T-cell (primary cell): ENCODE measurements at regions not wholly inside any gene's neighbourhood (a gene's known extent, or its start where the extent isn't known, plus 50 kb on each side); places are given as distances from the start of the nearest gene placed in this dataset.
"Not testable (repeated sequence)": the region's sequence is repeated elsewhere in the genome, so short reads cannot be mapped to it uniquely, and the experiment has no call there.

Experiments
- ATAC-seq, 4 experiments: fragments of 200-7000 bp in 3 of 4; fragments of 150-1000 bp in 1 of 4; cut with Tn5 transposase; replicated peaks in 1 of 4; 1 replicate in 3 of 4; 2 replicates in 1 of 4; pipeline ENCODE4 v1.10.0; 2021; ENCODE audit warnings: moderate library complexity in 3 of 4, mild to moderate bottlenecking in 2 of 4, moderate number of reproducible peaks in 1 of 4
- CTCF ChIA-PET, 2 donors: fragments of 300-600 bp; sonication (Branson Sonifier 250); formaldehyde crosslinking; loops; one replicate each; lab custom pipeline; 2022; ENCODE audit warnings: antibody characterized with exemption in 2 of 2; lab: Charles Lee
- POLR2A ChIA-PET, 2 donors: fragments of 300-600 bp; sonication (Branson Sonifier 250); formaldehyde crosslinking; loops; one replicate each; lab custom pipeline; 2022; ENCODE audit warnings: antibody characterized with exemption in 2 of 2; lab: Charles Lee
- DNase-seq, 35 experiments: peaks; one replicate each; pipeline versions ENCODE4 v3.0.0 to v3.0.0-alpha.2; 2013 to 2023
- H3K27ac ChIP-seq: one replicate; pipeline ENCODE4 v1.5.1; 2013; ENCODE audit warnings: low read length
- H3K27me3 ChIP-seq, 2 experiments: replicated peaks in 1 of 2; 1 replicate in 1 of 2; 2 replicates in 1 of 2; pipeline versions ENCODE4 v1.6.1 to v1.7.0; 2013; ENCODE audit warnings: low read length in 1 of 2, mixed read lengths in 1 of 2; ENCODE audit not compliant: control insufficient read depth in 2 of 2, insufficient read depth in 2 of 2; ENCODE audit errors: extremely low read depth in 1 of 2
- H3K36me3 ChIP-seq, 2 donors: 1 replicate in 1 of 2; 2 replicates in 1 of 2; pipeline versions ENCODE4 v1.6.1 to v1.7.0; 2013; ENCODE audit warnings: low read length in 1 of 2; ENCODE audit not compliant: control insufficient read depth in 2 of 2, insufficient read depth in 1 of 2; ENCODE audit errors: extremely low read depth in 1 of 2
- H3K4me1 ChIP-seq, 2 experiments: 1 replicate in 1 of 2; 2 replicates in 1 of 2; pipeline versions ENCODE4 v1.6.1 to v1.7.0; 2013; ENCODE audit warnings: low read length in 2 of 2, mixed read lengths in 1 of 2; ENCODE audit not compliant: insufficient read depth in 2 of 2, control insufficient read depth in 1 of 2; ENCODE audit errors: extremely low read depth in 1 of 2
- H3K4me3 ChIP-seq, 2 donors: 1 replicate in 1 of 2; 2 replicates in 1 of 2; pipeline versions ENCODE4 v1.5.1 to v1.7.0; 2013; ENCODE audit warnings: mild to moderate bottlenecking in 2 of 2, low read length in 1 of 2, moderate library complexity in 1 of 2; ENCODE audit not compliant: control insufficient read depth in 1 of 2; ENCODE audit errors: extremely low read depth in 1 of 2
- H3K9me3 ChIP-seq: 2 replicates; pipeline ENCODE4 v1.7.0; 2013
- H3K27ac Mint-ChIP-seq, 2 donors: one replicate each; pipeline ENCODE4 v1.8.0; 2020 to 2021; ENCODE audit warnings: mild to moderate bottlenecking in 2 of 2, mixed read lengths in 2 of 2
- H3K27me3 Mint-ChIP-seq, 2 donors: one replicate each; pipeline ENCODE4 v1.8.0; 2021 to 2022; ENCODE audit warnings: mixed read lengths in 2 of 2
- H3K36me3 Mint-ChIP-seq: one replicate; pipeline ENCODE4 v1.8.0; 2021; ENCODE audit warnings: mixed read lengths
- H3K4me1 Mint-ChIP-seq, 3 donors: one replicate each; pipeline ENCODE4 v1.8.0; 2020 to 2022; ENCODE audit warnings: mixed read lengths in 3 of 3, mild to moderate bottlenecking in 1 of 3
- H3K4me3 Mint-ChIP-seq, 3 donors: one replicate each; pipeline ENCODE4 v1.8.0; 2020 to 2022; ENCODE audit warnings: mild to moderate bottlenecking in 3 of 3, mixed read lengths in 3 of 3, moderate library complexity in 3 of 3
- H3K9me3 Mint-ChIP-seq, 3 donors: one replicate each; pipeline ENCODE4 v1.8.0; 2020 to 2022; ENCODE audit warnings: mixed read lengths in 3 of 3
- WGBS: methylation state at CpG from one replicate; pipeline ENCODE4 v1.1.5; 2013; ENCODE audit warnings: missing lambda C conversion rate; ENCODE audit not compliant: insufficient coverage; 5-methylcytosine and 5-hydroxymethylcytosine counted together

DNA sequence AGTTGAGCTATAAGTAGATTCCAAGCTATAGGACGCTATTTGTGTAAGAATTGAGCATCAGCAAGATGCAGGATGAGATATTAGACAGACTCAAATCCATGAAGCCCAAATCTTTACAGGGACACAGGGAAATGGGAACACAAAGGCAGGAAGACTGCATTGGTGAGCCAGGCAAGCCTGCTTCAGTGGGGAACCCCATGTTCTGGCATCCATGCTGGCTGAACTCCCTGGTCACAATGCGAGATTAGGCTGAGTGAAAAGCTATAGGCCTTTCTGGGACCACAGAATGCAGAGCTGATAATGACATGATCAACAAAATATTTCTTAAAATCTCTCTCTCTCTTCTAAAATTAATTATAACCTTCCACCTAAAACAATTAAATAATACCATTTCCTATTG lies 170.5 kb downstream of the CDC14C start:
- WGBS, result 63% methylated on average over 1 of the region's 2 CpGs
- CTCF ChIA-PET, result no interaction called here

DNA sequence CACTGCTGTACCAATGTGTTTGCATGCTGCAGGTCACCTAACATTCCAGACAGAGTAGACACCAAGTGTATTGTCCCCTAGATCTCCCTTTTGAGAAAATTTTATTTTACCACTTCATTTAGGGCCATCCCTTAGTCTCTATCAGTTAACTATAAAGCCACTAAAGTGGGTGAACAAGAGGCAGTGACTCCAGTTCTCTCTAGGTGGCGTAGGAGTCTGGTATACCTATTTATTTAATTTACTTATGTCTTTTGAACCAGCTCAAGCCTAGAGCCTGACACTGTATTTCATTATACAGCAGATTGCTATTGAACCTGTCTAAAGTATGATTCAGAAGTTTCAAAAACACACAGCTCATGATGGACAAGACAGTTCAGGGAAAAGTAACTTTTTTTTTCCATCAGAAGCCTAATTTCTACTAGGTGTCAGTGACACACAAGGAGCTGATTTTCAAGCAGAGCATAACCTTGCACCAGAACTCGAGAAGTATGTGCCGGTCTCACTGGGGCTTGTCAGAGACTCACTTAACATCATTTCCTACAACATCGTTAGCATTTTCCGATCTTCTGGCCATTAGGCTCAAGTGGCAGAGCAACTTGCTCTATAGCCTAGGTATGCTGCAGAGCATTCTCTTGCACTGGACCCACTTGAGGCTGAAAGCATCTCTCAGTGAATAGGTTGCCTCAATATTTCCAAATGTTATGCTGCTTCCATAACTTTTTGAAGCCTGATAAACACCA lies 175.4 kb downstream of the CDC14C start:
- no peaks in the 10 kb centered on the region for H3K27me3 ChIP-seq
- H3K4me3 ChIP-seq, result no peak overlapping the region
- POLR2A ChIA-PET, result no interaction called here
- H3K27ac ChIP-seq, result no peak overlapping the region
- Mint-ChIP-seq H3K36me3 (no peaks in the 10 kb centered on the region), H3K4me3 (no peak overlapping the region), H3K27me3 (no peaks in the 10 kb centered on the region), H3K9me3 (peaks cover 0 to 7% (median 6%) of the 10 kb centered on the region in 3 donors), H3K4me1 (no peaks in the 10 kb centered on the region), H3K27ac (no peak overlapping the region)
- H3K9me3 ChIP-seq, result no peaks in the 10 kb centered on the region
- H3K36me3 ChIP-seq, result no peaks in the 10 kb centered on the region
- 100% methylated on average over 2 of the region's 5 CpGs for WGBS
- ATAC-seq (no peak), DNase-seq (no peak)
- CTCF ChIA-PET, result no interaction called here
- no peaks in the 10 kb centered on the region for H3K4me1 ChIP-seq

More for the DNA sequence above, 170.5 kb downstream of the CDC14C start:
- POLR2A ChIA-PET, result no interaction called here
- Mint-ChIP-seq H3K9me3 (peaks cover 0 to 7% (median 2%) of the 10 kb centered on the region in 3 donors), H3K27ac (no peak overlapping the region), H3K36me3 (no peaks in the 10 kb centered on the region), H3K4me3 (no peak overlapping the region), H3K27me3 (no peaks in the 10 kb centered on the region), H3K4me1 (no peaks in the 10 kb centered on the region)
- ATAC-seq (no peak), DNase-seq (no peak)
- H3K36me3 ChIP-seq, result no peaks in the 10 kb centered on the region
- no peak overlapping the region for H3K27ac ChIP-seq
- H3K4me3 ChIP-seq, result no peak overlapping the region
- H3K9me3 ChIP-seq, result no peaks in the 10 kb centered on the region
- peaks cover 0 to 2% of the 10 kb centered on the region in 2 experiments for H3K27me3 ChIP-seq
- H3K4me1 ChIP-seq, result no peaks in the 10 kb centered on the region

DNA sequence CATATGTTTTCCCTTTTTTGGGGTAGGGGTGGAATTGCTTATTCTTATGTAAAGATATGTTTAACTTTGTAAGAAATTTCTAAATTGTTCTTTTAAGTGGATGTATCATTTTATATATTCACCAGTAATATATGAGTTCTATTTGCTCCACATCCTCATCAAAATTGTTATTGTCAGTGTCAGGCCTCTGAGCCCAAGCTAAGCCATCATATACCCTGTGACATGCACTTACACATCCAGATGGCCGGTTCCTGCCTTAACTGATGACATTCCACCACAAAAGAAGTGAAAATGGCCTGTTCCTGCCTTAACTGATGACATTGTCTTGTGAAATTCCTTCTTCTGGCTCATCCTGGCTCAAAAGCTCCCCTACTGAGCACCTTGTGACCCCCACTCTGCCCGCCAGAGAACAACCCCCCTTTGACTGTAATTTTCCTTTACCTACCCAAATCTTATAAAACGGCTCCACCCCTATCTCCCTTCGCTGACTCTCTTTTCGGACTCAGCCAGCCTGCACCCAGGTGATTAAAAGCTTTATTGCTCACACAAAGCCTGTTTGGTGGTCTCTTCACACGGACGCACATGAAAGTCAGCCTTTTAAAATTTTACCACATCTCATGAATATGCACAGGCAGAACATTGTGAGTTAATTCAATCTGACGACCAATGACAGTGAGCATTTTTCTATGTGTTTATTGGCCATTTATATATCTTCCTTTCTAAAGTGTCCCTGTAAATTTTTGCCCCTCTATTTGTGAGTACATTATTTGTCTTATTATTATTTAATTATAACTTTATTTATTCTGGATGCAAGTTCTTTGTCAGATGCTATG lies 176.8 kb downstream of the CDC14C start:
- H3K4me1 Mint-ChIP-seq, H3K4me3 Mint-ChIP-seq, ATAC-seq, H3K27ac ChIP-seq, DNase-seq, H3K4me3 ChIP-seq, H3K36me3 ChIP-seq, POLR2A ChIA-PET, CTCF ChIA-PET, H3K27me3 Mint-ChIP-seq, H3K36me3 Mint-ChIP-seq, H3K27me3 ChIP-seq, H3K27ac Mint-ChIP-seq, H3K4me1 ChIP-seq, H3K9me3 ChIP-seq: not testable (repeated sequence)
- peaks cover 1 to 14% (median 7%) of the 10 kb centered on the region in 3 donors for H3K9me3 Mint-ChIP-seq
- 65% methylated on average over 6 of the region's 8 CpGs for WGBS

DNA sequence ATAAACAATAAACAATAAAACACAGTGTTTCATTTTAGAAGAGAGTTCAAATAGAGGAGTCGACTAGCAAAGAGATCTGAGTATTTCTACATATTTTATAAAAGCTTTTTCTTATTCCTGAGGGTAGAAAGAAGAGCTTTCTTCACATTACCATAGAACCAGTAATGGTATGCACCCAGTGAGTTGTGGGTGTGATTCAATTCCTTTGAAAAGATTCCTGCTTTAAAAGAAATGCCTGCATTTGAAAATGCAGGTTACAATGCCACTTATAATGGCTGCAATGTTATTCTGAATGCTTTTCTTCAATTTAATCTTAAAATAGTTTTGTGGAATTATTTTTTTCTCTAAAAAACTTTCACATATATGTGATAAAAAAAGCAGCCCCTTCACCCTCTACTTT lies 178.1 kb downstream of the CDC14C start:
- POLR2A ChIA-PET, result no interaction called here
- DNase-seq (no peak), ATAC-seq (no peak)
- Mint-ChIP-seq H3K9me3 (peaks cover 10 to 22% (median 14%) of the 10 kb centered on the region in 3 donors), H3K36me3 (no peaks in the 10 kb centered on the region), H3K27ac (no peak overlapping the region), H3K27me3 (no peaks in the 10 kb centered on the region), H3K4me1 (no peaks in the 10 kb centered on the region), H3K4me3 (no peak overlapping the region)
- Histone ChIP-seq H3K9me3 (no peaks in the 10 kb centered on the region), H3K27me3 (no peaks in the 10 kb centered on the region), H3K4me1 (no peaks in the 10 kb centered on the region), H3K27ac (no peak overlapping the region), H3K4me3 (no peak overlapping the region), H3K36me3 (no peaks in the 10 kb centered on the region)
- WGBS, result no CpG with 5 or more reads among the region's 1 CpG
- CTCF ChIA-PET, result no interaction called here

DNA sequence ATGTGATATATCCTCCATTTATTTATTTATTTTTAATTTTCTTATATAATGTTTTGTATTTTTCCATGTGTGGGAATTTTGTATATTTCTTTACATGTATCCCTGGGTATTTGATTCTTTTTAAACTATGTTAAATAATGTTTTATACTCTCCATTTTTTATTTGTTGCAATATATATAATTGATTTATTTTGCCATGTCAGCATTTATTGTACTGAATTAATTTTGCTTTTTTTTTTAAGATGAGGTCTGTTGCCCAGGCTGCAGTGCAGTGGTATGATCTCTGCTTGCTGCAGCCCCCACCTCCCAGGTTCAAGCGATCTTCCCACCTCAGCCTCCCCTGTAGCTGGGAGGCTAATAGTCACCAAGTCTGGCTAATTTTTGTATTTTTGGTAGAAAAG lies 187.4 kb downstream of the CDC14C start:
- no peaks in the 10 kb centered on the region for H3K9me3 ChIP-seq
- H3K36me3 Mint-ChIP-seq, result no peaks in the 10 kb centered on the region
- H3K27me3 Mint-ChIP-seq, result no peaks in the 10 kb centered on the region
- no peak overlapping the region for H3K4me3 Mint-ChIP-seq
- H3K4me3 ChIP-seq, result no peak overlapping the region
- DNase-seq, result no peak
- ChIA-PET CTCF (no interaction called here), POLR2A (no interaction called here)
- H3K36me3 ChIP-seq, result no peaks in the 10 kb centered on the region
- no peaks in the 10 kb centered on the region for H3K4me1 Mint-ChIP-seq
- no peak overlapping the region for H3K27ac ChIP-seq
- no peaks in the 10 kb centered on the region for H3K27me3 ChIP-seq
- H3K27ac Mint-ChIP-seq, result no peak overlapping the region
- H3K9me3 Mint-ChIP-seq, result peaks cover 10 to 21% (median 10%) of the 10 kb centered on the region in 3 donors
- WGBS, result no CpG with 5 or more reads among the region's 1 CpG
- ATAC-seq, result no peak
- no peaks in the 10 kb centered on the region for H3K4me1 ChIP-seq

DNA sequence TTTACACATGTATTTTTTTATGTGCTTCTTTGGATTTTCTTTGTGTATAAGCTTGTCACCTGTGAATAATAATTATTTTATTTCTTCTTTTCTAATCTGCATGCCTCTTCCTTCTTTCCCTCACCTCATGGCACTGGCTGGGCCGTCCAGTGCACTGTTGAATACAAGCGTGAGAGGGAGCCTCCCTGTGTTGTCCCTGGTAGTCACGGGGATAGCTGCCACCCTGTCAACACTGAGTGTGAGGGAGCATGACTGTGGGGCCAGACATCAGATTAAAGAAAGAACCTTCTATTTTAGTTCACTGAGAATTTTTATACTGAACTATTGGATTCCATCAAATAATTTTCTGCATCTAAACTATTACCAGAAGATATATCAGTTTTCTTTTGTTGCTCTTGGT lies 187.9 kb downstream of the CDC14C start:
- Mint-ChIP-seq H3K27me3 (no peaks in the 10 kb centered on the region), H3K4me1 (no peaks in the 10 kb centered on the region), H3K27ac (no peak overlapping the region), H3K9me3 (peaks cover 5 to 16% (median 6%) of the 10 kb centered on the region in 3 donors), H3K36me3 (no peaks in the 10 kb centered on the region), H3K4me3 (no peak overlapping the region)
- no peak for DNase-seq
- H3K4me3 ChIP-seq, result no peak overlapping the region
- ChIA-PET CTCF (no interaction called here), POLR2A (no interaction called here)
- H3K4me1 ChIP-seq, result no peaks in the 10 kb centered on the region
- no peaks in the 10 kb centered on the region for H3K36me3 ChIP-seq
- ATAC-seq, result no peak
- WGBS, result no CpG with 5 or more reads among the region's 3 CpGs
- no peaks in the 10 kb centered on the region for H3K27me3 ChIP-seq
- no peaks in the 10 kb centered on the region for H3K9me3 ChIP-seq
- H3K27ac ChIP-seq, result no peak overlapping the region
